EL (cell line): ENCODE measurements at regions not wholly inside any gene's neighbourhood (a gene's known extent, or its start where the extent isn't known, plus 50 kb on each side); places are given as distances from the start of the nearest gene placed in this dataset.

Experiments used
- DNase-seq: peaks from one replicate; pipeline ENCODE4 v3.0.0-alpha.2; 2016

DNA sequence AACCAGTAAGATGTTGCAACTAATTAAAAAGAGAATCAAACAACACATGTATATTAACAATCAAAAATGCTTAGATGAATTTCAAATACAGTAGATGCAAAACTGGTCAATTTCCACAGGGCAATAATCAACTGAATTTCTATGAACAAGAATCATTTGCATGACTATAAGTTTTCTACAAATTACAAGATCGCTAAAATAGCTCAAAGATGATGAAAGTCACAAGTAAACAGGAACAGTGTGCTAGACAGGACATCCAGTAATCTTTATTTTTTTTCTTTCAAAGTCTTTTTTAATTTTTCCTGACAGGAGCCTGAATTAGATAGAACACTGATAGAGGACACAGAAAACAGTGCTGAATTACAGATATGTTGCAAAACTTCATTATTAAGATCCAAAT lies 608.2 kb upstream of the DAB2 start:
- DNase-seq: no peak

DNA sequence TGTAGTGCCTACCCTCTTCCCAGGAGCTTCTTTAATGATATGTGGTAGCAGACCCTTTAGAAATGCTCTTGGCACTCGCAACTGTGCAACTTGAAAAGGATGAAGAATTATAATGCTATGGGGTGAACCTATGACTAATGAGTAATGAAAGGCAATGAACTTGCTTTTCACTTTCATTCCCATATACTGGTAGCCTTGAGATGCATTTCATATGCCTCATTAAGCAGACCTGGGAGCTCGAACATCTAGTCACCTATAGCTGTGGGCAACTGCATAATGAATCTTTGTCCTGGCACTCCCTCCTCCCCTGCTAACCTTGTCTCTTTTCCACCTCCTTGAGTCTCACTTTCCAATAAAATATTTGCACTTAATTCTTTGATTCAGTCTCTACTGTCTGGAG lies 605.9 kb upstream of the DAB2 start:
- no peak for DNase-seq

DNA sequence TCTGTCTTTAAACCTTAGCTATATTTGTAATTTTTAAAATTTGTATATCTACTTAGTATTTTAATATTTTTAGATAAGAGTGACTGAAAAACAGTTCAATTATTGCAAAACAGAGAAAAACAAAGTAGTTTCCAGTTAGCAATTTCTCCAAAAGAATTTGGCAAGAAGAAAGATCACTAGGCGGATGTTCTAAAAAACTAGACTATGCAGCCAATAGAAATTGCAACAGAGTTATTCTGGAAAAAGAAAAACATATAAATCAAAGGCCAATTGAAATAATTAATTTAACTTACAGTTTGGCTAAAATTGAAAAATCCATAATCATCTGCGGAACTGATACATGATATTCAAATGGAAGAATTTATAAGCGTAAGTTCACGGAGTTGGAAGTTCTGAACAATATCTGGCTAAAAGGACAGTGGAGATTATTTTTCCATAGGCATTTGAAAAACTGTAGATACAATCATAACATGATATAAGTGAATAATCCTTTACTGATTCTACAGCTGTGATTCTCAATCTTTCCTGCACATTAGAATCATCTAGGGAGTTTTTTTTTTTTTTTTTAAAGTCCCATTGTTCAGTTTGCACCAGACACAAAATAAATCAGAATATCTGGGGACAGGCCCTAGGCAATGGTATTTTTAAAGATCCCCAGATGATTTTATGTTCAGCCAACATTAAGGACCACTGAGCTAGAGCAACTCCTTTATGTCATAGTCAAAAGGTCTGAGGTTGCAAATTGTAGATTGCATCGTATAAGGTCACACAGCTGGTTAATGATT lies 605.1 kb upstream of the DAB2 start:
- no peak for DNase-seq

DNA sequence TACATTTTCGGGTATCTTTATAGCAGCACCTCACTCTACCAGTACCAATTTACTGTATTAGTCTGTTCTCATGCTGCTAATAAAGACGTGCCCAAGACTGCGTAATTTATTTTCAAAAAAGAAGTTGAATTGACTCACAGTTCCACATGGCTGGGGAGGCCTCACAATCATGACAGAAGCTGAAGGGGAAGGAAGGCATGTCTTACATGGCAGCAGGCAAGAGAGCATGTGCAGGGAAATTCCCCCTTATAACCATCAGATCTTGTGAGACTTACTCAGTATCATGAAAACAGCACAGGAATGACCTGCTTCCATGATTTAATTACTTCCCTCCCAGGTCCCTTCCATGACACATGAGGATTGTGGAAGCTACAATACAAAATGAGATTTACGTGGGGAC lies 602.6 kb upstream of the DAB2 start:
- DNase-seq: no peak

DNA sequence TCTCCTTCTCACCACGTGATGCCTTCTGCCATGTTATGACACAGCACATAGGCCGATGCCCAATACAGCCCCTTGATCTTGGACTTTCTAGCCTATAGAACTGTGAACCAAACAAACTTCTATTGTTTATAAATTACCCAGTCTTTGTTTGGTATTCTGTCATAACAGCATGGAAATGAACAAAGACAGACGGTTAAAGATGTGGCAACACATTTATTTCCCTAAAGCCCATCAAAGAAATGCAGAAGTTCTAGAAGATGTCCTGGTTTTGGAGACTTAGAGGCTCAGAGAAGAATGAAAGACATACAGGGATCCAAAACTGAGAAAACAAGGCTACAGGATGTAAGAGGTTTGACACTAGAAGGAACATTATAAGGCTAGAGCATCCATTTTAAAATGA lies 600.8 kb upstream of the DAB2 start:
- no peak for DNase-seq

DNA sequence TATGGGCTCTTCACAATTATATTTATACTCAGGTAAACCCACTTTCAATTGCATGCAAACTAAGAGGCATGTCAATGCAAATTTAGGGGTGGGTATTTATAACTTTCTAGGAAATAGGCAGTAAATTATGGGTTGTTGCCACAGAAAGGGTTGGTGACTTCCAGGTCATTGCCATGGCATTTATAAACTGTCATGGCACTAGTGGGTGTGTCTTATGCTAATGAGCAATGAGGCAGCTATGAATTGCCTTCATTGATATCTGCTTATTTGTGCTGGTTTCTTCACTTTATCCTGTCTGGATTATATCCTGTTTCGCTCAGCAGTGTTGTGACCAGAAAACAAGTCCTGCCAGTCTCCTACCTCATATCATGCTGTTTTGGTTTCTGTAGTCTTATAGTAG lies 597.3 kb upstream of the DAB2 start:
- no peak for DNase-seq

DNA sequence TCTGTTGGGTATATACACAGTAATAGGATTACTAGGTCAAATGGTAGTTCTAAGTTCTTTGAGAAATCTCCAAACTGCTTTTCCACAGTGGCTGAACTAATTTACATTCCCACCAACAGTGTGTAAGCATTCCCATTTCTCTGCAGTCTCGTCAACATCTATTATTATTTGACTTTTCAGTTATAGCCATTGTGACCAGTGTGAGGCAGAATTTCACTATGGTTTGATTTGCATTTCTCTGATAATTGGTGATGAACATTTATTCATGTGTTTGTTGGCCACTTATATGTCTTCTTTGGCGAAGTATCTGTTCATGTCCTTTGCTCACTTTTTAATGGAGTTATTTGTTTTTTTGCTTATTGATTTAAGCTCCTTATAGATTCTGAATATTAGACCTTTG lies 596.2 kb upstream of the DAB2 start:
- no peak for DNase-seq

DNA sequence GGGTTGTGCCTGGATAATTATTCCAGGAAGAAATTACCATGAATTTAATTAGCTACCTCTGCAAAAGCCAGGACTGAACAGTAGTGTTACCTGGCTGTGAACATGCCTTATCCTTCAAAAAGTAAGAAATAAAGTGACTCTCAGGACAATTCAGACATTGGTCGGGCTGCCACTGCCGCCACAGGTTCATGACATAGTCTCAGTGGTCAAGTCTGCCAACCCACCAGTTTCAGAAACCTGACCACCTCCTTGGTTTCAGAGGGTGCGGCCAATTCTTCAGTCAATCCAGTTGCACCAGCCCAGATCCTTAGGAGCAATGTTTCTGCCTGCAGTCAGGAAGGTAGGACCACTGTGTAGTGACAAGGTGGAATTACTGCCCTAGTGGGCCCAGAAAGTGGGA lies 593.1 kb upstream of the DAB2 start:
- DNase-seq: no peak

DNA sequence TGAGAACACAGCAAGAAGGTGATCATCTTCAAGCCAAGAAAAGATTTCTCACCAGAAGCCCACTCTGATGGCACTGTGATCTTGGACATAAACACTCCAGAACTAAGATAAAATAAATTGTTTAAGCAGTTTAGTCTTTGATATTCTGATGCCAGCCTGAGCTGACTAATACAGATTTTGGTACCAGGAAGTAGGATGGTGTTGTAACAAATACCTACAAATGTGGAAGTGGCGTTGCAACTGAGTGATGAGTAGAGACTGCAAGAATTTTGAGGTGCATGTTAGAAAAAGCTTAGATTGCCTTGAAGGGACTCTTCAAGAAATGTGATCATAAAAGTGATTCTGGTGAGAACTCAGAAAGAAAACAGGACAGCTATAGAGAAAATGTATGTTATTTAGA lies 592.4 kb upstream of the DAB2 start:
- no peak for DNase-seq

DNA sequence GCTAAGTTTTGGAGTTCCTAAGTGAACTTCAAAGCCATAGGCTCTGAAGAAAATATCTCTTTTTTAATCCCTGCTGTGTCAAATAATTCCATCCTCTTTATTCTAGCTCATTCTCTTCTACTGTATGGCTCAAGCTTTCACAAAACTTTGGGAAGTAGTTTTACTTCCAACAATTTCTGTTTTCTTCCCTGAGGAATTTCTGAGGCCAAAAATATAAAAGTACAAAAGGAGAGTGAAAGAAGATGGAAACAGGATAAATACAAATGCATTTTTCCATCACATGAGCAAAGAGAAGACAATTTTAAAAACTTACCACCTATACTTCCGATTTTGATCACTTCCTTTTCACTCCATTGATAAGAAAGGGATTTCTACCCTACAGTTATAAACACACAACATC lies 585.7 kb upstream of the DAB2 start:
- DNase-seq: no peak

DNA sequence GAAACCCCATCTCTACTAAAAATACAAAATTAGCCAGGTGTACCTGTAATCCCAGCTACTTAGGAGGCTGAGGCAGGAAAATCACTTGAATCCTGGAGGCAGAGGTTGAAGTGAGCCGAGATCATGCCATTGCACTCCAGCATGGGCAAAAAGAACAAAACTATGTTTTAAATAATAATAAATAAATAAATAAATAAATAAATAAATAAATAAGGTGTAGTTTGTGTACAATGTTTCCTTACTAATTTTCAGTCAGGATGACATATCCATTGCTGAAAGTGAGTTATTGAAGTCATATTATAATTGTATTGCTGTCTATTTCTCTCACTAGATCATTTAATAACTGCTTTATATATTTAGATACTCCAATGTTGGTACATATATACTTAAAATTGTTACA lies 581.5 kb upstream of the DAB2 start:
- DNase-seq: no peak

DNA sequence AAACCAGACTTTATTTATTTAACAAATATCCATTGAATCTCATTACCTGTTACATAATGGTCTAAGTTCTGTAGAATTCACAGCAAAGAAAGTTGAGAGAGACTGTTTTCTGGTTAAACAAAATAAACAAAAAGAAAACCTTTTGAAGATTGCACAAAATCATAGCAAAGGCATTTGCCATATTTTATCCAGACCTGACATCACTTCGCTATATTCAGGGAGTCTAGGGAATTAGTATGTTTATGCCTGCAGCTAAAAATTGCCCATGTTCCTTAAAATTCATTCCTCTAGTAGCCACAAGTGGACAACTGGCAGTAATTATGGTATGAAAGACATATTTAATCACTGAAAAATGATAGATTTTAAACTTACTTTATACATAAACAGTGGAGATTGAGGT lies 577.0 kb upstream of the DAB2 start:
- DNase-seq: no peak

DNA sequence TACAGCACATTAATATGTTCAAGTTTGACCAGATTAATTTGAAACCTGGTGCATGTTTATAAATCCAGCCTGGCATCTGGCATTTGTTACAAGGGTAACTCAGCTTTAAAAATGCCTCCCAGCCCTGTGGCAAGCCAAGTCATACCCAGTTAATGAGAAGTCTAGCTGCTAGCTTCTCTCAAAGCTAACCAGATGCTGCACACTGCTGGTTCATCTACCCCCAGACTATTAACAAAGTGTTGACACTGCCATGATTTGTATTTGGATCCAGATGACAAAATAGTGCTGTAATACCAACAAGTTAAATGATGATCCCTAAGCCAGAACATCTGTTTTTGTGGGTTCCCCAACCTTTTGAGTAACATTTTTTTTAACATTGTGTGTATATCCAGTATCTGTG lies 573.7 kb upstream of the DAB2 start:
- DNase-seq: peak; percentile 6

DNA sequence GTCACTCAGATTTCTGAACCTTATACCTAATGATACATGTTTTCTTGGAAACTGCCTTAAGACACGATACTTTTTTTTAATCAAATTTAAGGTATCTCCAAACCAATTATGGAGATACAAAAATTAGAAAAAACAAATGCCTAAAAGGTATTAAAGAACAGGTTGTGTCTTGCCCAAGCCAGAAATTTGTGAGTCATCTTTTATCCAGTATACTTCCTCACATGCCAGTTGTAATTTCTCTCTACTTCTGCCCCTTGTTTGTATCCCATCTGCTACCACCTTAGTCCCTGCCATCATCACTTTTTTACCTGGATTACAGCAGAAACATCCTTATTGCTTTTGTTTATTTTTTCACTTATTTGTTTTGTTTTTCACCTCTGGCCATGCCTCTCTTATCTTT lies 571.2 kb upstream of the DAB2 start:
- DNase-seq: no peak

DNA sequence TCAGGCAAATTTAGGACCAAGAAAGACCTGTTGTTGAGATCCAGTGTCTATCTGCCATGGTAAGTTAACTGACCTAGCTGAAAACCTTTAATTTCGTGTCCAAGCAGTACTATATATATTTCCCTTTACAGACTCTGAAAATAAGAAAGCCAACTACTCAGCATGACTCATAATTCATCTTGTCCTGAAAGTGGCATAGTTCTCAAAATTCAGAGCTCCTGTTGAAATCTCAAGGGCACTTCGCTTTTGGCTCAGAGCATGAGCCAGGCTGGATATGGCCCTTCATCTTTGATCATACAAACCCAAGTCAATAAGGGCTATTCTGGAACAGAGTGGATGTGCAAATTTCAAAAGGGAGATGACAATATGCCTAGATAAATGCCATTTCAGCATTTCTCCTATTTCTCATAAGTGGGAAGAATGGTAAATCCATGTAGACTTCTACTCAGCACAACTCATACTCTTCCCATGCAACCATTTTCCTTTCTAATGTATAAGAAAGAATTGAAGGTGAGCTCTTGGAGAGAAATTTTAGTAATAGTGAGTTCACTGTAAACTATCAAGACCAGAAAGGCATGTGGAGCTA lies 567.9 kb upstream of the DAB2 start:
- peak; percentile 8 for DNase-seq

DNA sequence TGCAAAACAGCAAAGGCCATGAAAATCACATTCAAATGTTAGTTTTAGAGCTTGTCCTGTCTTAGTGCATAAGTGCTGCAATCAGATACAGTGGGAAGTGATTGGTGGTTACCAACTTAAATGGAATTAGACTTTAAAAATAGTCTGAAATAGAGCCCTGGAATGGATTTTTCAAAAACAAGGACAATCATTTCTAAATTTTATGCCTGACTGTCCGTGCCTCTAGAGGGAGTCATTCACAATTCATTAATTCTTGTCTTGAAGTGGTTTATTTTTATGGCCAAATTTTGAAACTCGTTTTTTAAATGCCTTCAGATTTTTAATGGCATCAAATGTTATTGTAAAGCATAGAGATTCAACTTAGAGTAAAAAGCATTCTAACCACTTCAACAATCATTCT lies 561.8 kb upstream of the DAB2 start:
- no peak for DNase-seq

DNA sequence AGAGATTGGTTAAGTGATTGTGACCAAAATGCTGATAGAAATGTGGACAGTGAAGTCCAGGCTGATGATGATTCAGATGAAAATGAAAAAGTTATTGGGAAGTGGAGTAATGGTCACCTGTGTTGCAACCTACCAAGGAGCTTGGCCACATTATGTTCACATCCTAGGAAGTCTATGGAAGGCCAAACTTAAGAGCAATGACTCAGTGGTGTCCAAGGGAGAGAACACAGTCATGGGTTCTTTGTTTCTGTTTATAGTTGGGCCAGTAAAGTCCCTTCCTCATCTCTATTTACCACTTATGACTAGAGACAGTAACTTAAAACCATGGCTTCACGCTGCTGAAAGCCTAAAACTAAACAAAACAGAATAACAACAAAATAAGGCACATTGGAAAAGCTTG lies 555.3 kb upstream of the DAB2 start:
- DNase-seq: no peak

DNA sequence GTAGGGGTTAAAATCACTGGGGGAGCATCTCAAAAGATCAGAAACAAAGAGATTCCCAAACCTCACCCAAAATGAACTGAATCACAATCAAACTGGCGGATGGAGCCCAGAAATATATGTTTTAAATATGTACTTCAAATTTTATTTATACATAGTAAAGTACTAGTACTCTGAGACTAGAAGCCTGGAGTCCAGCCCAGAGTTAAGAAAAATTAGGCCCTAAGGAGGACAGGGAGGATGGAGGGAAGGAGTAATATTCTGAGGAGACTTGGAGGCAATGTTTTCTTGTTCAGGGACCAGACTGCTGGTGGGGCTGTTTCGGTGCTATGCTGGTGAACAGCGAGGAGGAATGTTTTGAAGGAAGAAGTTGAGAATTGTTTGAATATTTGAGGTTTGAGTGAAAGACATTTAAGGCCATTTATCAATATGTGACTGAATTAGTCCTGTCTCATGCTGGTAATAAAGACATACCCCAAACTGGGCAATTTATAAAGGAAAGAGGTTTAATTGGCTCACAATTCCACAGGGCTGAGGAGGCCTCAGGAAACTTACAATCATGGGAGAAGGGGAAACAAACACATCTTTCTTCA lies 552.4 kb upstream of the DAB2 start:
- DNase-seq: peak; percentile 16

DNA sequence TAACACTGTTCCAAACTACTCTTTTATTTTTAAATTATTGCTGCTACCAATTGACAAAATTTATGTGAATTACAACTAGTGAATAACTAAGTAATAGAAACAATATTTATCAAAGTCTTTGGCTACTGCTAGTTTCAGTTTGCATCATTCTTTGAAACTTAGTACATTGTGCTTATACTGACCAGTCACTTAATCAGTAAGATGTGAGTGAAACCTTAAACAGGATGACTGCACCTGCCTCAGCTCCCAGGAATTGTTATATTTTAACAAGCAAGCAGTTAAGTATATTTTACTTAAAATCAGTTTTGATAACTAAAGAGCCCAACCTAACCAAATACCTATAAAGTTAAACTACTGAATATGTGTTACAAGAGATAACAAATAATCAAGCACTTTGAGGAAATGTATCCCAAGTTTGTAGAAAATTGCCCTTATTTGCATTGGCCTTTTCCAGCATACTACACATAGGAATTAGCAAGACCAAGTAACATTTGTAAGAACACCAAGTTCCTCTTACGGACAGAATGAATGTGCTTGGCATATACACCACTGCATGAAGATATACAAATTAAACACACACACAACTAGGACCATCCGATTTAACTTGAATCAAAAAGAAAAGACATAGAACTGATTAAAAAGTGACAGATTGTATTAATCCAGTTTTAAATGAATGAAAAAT lies 545.5 kb upstream of the DAB2 start:
- no peak for DNase-seq

DNA sequence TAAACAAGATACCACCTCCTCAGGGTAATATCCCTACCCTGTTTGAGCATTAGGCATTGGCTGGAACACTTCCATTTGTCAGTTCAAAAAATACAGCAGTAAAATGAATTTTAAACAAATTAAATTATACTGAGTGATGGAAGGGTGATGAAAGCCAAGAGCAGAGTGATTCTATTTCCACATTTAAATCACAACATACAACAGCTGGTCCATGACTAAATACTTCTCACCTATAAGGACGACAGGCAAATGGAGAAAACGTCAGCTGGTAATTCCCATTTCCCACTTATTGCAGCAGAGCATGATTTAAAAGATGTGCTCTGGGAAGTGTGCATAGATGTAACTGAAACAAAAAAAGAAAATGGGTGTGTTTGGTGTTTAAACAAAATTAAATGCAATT lies 543.6 kb upstream of the DAB2 start:
- no peak for DNase-seq

DNA sequence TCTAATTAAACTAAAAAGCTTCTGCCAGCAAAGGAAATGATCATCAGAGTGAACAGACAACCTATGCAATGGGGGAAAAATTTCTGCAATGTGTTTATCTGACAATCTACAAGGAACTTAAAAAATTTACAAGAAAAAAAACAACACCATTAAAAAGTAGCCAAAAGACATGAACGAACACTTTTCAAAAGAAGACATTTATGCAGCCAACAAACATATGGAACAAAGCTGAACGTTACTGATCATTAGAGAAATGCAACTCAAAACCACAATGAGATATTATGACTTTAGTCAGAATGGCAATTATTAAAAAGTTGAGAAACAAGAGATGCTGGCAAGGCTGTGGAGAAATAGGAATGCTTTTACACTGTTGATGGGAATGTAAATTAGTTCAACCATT lies 530.4 kb upstream of the DAB2 start:
- peak; percentile 23 for DNase-seq

DNA sequence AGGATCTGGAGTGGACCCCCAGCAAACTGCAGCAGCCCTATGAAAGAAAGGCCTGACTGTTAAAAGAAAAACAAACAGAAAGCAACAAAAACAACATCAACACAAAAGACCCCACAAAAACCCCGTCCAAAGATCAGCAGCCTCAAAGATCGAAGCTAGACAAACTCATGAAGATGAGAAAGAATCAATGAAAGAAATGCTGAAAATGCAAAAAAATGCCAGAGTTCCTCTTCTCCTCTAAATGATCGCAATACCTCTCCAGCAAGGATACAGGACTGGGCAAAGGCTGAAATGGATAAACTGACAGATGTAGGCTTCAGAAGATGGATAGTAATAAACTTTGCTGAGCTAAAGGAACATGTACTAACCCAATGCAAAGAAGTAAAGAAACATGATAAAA lies 526.3 kb upstream of the DAB2 start:
- DNase-seq: no peak

DNA sequence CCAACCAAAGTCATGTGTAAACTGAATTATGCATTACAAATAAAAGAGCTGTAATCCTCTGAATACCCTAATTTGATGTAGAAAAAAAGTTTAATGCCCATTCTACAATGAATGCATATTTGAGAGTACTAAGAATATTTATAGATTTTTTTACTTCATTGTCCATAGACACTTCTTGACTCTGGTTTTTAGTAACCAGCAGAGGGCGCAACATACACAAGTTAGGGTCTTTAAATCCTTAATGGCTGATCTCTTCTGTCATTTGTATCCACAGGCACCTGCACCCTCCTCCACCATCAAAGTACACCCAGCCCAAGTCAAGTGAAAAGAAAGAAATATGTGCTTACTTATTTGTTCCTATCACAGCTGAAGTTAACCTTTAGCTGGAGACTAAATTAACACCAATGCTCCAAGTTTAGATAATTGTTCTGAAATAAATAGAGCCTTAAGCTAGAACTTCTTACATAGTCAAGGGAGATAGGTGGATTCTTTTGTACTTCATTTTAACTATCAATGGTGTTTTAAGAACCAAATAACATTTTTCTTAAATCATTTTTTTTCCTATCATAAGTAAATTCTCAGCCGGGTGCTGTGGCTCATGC lies 524.2 kb upstream of the DAB2 start:
- DNase-seq: peak; percentile 70

DNA sequence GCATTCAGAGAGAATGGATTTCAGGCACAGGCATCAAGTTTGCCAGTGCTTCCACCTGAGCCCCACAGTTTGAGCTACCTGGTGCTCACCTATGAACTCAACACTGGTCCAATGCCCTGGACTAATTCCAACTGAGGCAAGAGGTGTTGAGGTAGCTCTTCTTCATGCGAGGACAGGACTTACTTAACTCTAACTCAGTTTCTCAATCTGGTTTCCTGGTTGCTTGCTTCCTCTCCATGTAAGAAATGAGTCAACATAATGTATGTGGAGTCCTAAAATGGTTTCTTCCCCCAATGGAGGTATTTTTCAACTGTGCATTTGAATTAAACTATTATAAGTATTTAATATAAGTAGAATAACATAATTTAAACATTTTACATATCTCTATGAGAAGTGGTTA lies 523.6 kb upstream of the DAB2 start:
- DNase-seq: no peak
